ENCODE measurements at regions not wholly inside any gene's neighbourhood (a gene's known extent, or its start where the extent isn't known, plus 50 kb on each side); places are given as distances from the start of the nearest gene placed in this dataset.

GRCh38 chr9:134967547-134967930, 49.8 kb upstream of the FCN1 start:
- H3K27ac Mint-ChIP-seq, result no peak overlapping the region
- no peaks in the 10 kb centered on the region for H3K36me3 Mint-ChIP-seq (ENCODE audit: low read depth)
- peaks cover 27% of the 10 kb centered on the region for H3K27me3 Mint-ChIP-seq (ENCODE audit: insufficient read depth)
- DNase-seq, result no peak
- H3K4me3 Mint-ChIP-seq, result no peak overlapping the region
- TF ChIP-seq CTCF (IDR thresholded peaks at IDR 0.05), result no peak
- H3K4me1 Mint-ChIP-seq (ENCODE audit: low read depth), result no peaks in the 10 kb centered on the region
- H3K9me3 Mint-ChIP-seq, result no peaks in the 10 kb centered on the region

GRCh38 chr9:134968011-134968822, 50.5 kb upstream of the FCN1 start:
- H3K27me3 Mint-ChIP-seq (ENCODE audit: insufficient read depth), result peaks cover 27% of the 10 kb centered on the region
- no peak overlapping the region for H3K27ac Mint-ChIP-seq
- no peaks in the 10 kb centered on the region for H3K36me3 Mint-ChIP-seq (ENCODE audit: low read depth)
- DNase-seq, result no peak
- H3K4me1 Mint-ChIP-seq (ENCODE audit: low read depth), result no peaks in the 10 kb centered on the region
- no peak for TF ChIP-seq CTCF (IDR thresholded peaks at IDR 0.05)
- H3K9me3 Mint-ChIP-seq, result no peaks in the 10 kb centered on the region
- H3K4me3 Mint-ChIP-seq, result no peak overlapping the region

GRCh38 chr9:134968823-134969090, 51.0 kb upstream of the FCN1 start:
- Mint-ChIP-seq H3K9me3 (no peaks in the 10 kb centered on the region), H3K27ac (no peak overlapping the region), H3K36me3 (ENCODE audit: low read depth) (no peaks in the 10 kb centered on the region), H3K27me3 (ENCODE audit: insufficient read depth) (peaks cover 27% of the 10 kb centered on the region), H3K4me1 (ENCODE audit: low read depth) (no peaks in the 10 kb centered on the region), H3K4me3 (no peak overlapping the region)
- TF ChIP-seq CTCF (IDR thresholded peaks at IDR 0.05), result no peak
- no peak for DNase-seq

- H3K36me3 Mint-ChIP-seq (ENCODE audit: low read depth), result no peaks in the 10 kb centered on the region
- H3K9me3 Mint-ChIP-seq, result no peaks in the 10 kb centered on the region
- no peak for TF ChIP-seq CTCF (IDR thresholded peaks at IDR 0.05)
- DNase-seq, result no peak
- no peak overlapping the region for H3K4me3 Mint-ChIP-seq
- no peaks in the 10 kb centered on the region for H3K4me1 Mint-ChIP-seq (ENCODE audit: low read depth)
- no peak overlapping the region for H3K27ac Mint-ChIP-seq
- peaks cover 23% of the 10 kb centered on the region for H3K27me3 Mint-ChIP-seq (ENCODE audit: insufficient read depth)
Observed at GRCh38 chr9:134969156-134970045, 51.7 kb upstream of the FCN1 start.

GRCh38 chr9:134970198-134970597, 52.5 kb upstream of the FCN1 start:
- Mint-ChIP-seq H3K4me3 (no peak overlapping the region), H3K4me1 (ENCODE audit: low read depth) (no peaks in the 10 kb centered on the region), H3K9me3 (no peaks in the 10 kb centered on the region), H3K36me3 (ENCODE audit: low read depth) (no peaks in the 10 kb centered on the region), H3K27me3 (ENCODE audit: insufficient read depth) (peaks cover 23% of the 10 kb centered on the region), H3K27ac (no peak overlapping the region)
- no peak for DNase-seq
- no peak for TF ChIP-seq CTCF (IDR thresholded peaks at IDR 0.05)
